Peyer's patch (tissue), 4 donors: ENCODE measurements at regions not wholly inside any gene's neighbourhood (a gene's known extent, or its start where the extent isn't known, plus 50 kb on each side); places are given as distances from the start of the nearest gene placed in this dataset.

ENCODE experiments used
- CTCF ChIP-seq, 6 experiments: fragments of 450-650 bp in 4 of 6; fragments of 200-600 bp in 2 of 6; sonication (generic) in 1 of 6; IDR thresholded peaks; one replicate each; pipeline ENCODE4 v1.5.1; 2017 to 2019; ENCODE audit warnings: antibody characterized with exemption in 6 of 6, mild to moderate bottlenecking in 3 of 6, moderate library complexity in 1 of 6
- POLR2A ChIP-seq, 2 donors: fragments of 450-650 bp; IDR thresholded peaks; one replicate each; pipeline ENCODE4 v1.5.1; 2017; ENCODE audit warnings: antibody characterized with exemption in 2 of 2, mild to moderate bottlenecking in 2 of 2, moderate library complexity in 2 of 2

- TF ChIP-seq CTCF (IDR thresholded peaks at IDR 0.05) = no peak
- TF ChIP-seq POLR2A (IDR thresholded peaks at IDR 0.05) = no peak
Observed at GRCh38 chr13:63048653-63049052, 1633.0 kb upstream of the PCDH20 start.
